ENCODE measurements at regions not wholly inside any gene's neighbourhood (a gene's known extent, or its start where the extent isn't known, plus 50 kb on each side); places are given as distances from the start of the nearest gene placed in this dataset.

DNA sequence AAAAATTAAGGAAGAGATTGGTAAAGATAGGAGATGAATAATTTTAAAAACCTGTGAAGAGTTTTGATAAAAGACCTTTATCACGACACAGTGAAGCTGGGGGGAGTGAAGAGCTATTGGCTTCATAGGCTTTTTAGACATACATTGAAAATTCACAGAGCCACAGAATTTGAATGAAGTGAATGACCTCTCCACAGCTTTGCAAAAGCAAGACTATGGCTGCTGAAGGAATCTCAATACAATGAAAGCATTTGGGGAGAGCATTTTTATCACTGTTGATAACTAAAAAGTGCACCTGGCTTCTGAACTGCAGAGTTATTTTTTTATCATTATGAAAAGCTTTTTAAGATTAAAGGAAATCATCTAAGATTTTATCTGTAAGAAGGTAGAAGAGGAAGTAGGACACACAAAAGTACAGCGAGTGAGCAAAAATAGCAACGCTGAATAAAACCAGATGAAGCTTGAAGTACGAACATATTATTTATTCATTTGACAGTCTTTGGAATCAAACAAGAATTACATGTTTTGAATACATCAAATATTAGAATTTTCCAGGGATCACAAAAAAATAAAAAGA is 317.5 kb downstream of the KCNC2 start:
- ATAC-seq (no peak), DNase-seq (no peak)
- Histone ChIP-seq H3K4me1 (no peaks in the 10 kb centered on the region), H3K27ac (no peak overlapping the region), H3K4me3 (no peak overlapping the region), H3K36me3 (no peaks in the 10 kb centered on the region), H3K9me3 (no peaks in the 10 kb centered on the region), H3K27me3 (no peaks in the 10 kb centered on the region)
- TF ChIP-seq, protein P1, sequence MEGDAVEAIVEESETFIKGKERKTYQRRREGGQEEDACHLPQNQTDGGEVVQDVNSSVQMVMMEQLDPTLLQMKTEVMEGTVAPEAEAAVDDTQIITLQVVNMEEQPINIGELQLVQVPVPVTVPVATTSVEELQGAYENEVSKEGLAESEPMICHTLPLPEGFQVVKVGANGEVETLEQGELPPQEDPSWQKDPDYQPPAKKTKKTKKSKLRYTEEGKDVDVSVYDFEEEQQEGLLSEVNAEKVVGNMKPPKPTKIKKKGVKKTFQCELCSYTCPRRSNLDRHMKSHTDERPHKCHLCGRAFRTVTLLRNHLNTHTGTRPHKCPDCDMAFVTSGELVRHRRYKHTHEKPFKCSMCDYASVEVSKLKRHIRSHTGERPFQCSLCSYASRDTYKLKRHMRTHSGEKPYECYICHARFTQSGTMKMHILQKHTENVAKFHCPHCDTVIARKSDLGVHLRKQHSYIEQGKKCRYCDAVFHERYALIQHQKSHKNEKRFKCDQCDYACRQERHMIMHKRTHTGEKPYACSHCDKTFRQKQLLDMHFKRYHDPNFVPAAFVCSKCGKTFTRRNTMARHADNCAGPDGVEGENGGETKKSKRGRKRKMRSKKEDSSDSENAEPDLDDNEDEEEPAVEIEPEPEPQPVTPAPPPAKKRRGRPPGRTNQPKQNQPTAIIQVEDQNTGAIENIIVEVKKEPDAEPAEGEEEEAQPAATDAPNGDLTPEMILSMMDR (IDR thresholded peaks at IDR 0.05), result no peak
- intact Hi-C loops (cut with DNase I), result no loop called here

DNA sequence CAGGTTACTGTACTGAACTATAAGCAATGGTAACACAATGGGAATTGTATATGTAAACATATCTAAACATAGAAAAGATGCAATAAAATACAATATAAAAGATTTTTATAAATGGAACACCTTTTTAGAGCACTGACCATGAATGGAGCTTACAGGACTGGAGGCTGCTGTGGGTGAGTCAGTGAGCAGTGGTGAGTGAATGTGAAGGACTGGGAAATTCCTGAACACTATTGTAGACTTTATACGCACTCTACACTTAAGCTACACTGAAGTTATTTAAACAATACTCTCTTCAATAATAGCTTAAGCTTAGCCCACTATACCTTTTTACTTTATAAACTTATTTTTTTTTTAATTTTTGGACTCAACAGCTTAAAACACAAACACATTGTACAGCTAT is 313.5 kb downstream of the KCNC2 start:
- DNase-seq (no peak), ATAC-seq (peak; percentile 84)
- H3K36me3 ChIP-seq, result no peaks in the 10 kb centered on the region
- no peaks in the 10 kb centered on the region for H3K4me1 ChIP-seq
- H3K9me3 ChIP-seq, result no peaks in the 10 kb centered on the region
- intact Hi-C loops (cut with DNase I), result no loop called here
- H3K4me3 ChIP-seq, result no peak overlapping the region
- no peak overlapping the region for H3K27ac ChIP-seq
- TF ChIP-seq, protein P1 (IDR thresholded peaks at IDR 0.05), result no peak
- no peaks in the 10 kb centered on the region for H3K27me3 ChIP-seq

DNA sequence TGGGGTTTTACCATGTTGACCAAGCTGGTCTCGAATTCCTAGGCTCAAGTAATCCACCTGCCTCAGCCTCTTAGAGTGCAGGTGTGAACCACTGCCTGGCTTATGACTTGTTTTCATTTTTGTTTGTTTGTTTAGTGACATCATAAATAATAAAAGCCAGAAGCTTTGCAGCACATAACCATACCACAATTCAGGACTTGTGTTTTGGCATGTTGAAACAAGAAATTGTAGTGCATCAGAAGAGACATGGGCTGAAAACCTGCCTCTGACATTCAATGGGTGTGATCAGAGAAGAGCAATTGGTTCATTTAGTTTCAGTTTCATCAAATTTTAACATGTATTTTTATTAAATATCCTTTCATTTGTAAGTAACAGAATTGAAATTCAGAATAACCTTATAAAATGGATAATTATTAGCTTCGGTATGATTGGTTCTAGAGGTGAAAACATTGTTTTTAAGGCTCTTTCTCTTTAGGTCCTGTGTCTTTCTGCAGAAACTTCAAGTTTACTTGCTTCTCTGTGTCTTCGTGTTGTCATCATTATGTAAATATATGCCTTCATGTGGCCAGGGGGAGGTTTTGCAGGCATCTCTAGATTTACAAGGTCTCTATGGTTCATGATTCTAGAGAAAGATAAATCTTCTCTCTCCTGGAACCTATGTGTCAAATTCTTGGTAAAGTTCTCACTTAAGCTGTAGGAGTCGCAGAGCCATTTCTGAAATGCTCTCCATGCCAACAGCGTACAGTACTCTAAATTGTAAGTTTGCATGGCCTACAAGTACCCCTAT is 312.0 kb downstream of the KCNC2 start:
- H3K9me3 ChIP-seq, result no peaks in the 10 kb centered on the region
- TF ChIP-seq, protein P1 (IDR thresholded peaks at IDR 0.05), result no peak
- ATAC-seq, result no peak
- no peak overlapping the region for H3K27ac ChIP-seq
- no peaks in the 10 kb centered on the region for H3K36me3 ChIP-seq
- no peaks in the 10 kb centered on the region for H3K4me1 ChIP-seq
- intact Hi-C loops (cut with DNase I), result no loop called here
- no peaks in the 10 kb centered on the region for H3K27me3 ChIP-seq
- no peak for DNase-seq
- no peak overlapping the region for H3K4me3 ChIP-seq

DNA sequence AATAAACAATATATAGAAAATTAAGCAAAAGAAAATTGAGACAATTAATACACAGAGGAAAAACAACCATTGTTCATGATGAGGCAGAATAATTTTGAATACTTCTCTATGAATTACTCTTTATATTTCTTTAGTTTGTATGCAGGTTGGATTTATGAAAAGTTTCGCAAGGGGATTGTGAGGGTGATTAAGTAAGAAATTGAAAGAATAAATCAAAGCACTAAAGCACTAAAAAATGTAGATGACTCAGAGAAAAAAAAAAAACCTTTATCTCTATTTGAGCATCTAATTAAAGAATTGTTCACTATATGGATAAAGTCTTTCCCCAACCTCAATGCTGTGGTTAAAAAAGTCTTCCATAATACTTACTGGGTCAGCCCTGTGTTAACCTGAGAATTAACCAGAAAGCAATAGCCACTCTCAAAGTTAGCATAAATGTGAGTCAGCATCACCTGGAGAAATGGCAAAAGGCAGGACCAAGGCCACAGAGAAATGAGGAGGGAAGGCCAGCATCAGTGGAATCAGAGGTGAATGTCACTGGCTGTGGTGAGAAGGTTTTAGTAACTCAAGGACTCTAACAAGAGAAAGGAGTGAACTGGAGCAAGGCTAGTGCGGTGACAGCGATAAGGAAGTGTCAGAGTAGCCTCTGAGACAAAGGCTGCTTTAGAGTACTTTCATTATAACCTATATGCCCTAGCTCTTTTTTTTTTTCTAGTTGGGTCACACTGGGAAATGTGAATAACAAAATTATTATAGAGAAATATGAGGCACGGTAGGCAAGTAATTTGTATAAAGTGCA is 310.4 kb downstream of the KCNC2 start:
- intact Hi-C loops (cut with DNase I), result no loop called here
- TF ChIP-seq, protein P1 (IDR thresholded peaks at IDR 0.05), result no peak
- no peaks in the 10 kb centered on the region for H3K4me1 ChIP-seq
- DNase-seq (no peak), ATAC-seq (no peak)
- H3K4me3 ChIP-seq, result no peak overlapping the region
- H3K36me3 ChIP-seq, result no peaks in the 10 kb centered on the region
- H3K27ac ChIP-seq, result no peak overlapping the region
- H3K9me3 ChIP-seq, result no peaks in the 10 kb centered on the region
- no peaks in the 10 kb centered on the region for H3K27me3 ChIP-seq

DNA sequence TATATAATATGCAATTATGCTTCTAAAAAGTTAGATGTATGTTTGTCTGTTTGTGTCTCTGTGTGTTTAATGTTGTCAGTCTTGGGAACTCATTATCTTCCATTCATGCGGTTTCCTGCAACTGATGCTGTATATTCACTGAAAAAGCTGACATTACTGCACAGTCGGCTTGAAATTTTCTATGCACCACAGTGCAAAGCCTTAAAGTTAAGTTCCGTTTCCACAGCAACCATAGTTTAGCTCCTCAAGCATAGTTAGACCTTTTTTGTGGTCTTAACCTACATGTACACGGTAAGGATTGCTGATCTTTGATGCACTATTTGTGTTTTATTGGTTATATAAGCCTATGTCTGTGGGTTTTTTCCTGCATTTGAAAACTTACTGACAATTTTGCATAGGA is 309.4 kb downstream of the KCNC2 start:
- H3K27ac ChIP-seq, result no peak overlapping the region
- ATAC-seq, result no peak
- H3K36me3 ChIP-seq, result no peaks in the 10 kb centered on the region

More for the DNA sequence above, 309.4 kb downstream of the KCNC2 start:
- TF ChIP-seq, protein P1 (IDR thresholded peaks at IDR 0.05), result no peak
- Histone ChIP-seq H3K27me3 (no peaks in the 10 kb centered on the region), H3K4me1 (no peaks in the 10 kb centered on the region), H3K9me3 (no peaks in the 10 kb centered on the region), H3K4me3 (no peak overlapping the region)
- intact Hi-C loops (cut with DNase I), result no loop called here
- no peak for DNase-seq

Data from left lung (tissue), 4 donors.